22Rv1 (cell line): ENCODE measurements at regions not wholly inside any gene's neighbourhood (a gene's known extent, or its start where the extent isn't known, plus 50 kb on each side); places are given as distances from the start of the nearest gene placed in this dataset.

Experiments
- CTCF ChIP-seq: fragments of 450-650 bp; IDR thresholded peaks from 2 replicates; pipeline ENCODE4 v1.5.1; 2017; ENCODE audit warnings: mild to moderate bottlenecking
- ZFX ChIP-seq: fragments of 450-650 bp; IDR thresholded peaks from 2 replicates; pipeline ENCODE4 v1.6.1; 2017; ENCODE audit warnings: antibody characterized with exemption, borderline replicate concordance

DNA sequence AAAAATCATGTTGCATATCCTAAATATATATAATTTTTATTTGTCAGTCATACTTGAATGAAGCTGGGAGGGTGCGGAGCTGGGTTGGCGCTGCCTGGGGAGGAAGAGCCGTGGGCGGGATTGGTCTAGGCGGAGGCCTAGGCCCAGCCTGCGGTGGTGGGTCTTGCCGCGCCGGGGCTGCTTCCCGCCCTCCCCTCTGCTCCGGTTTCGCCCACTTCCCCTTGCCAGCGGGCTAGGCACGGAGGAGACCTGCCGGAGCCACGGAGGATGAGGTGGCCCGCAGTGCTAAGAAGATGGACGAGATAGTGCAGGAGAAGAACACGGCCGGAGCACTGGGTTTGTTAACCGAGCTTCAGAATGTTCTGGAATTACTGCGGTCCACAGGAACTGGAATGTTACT is 54.0 kb upstream of the IGFBPL1 start:
- no peak for TF ChIP-seq CTCF
- TF ChIP-seq ZFX = no peak
